NCI-H460 (cell line): ENCODE measurements at regions not wholly inside any gene's neighbourhood (a gene's known extent, or its start where the extent isn't known, plus 50 kb on each side); places are given as distances from the start of the nearest gene placed in this dataset.

Experiments used
- DNase-seq: peaks from one replicate; pipeline ENCODE4 v3.0.0-alpha.2; 2016; ENCODE audit warnings: low read depth; ENCODE audit errors: extremely low read depth

DNA sequence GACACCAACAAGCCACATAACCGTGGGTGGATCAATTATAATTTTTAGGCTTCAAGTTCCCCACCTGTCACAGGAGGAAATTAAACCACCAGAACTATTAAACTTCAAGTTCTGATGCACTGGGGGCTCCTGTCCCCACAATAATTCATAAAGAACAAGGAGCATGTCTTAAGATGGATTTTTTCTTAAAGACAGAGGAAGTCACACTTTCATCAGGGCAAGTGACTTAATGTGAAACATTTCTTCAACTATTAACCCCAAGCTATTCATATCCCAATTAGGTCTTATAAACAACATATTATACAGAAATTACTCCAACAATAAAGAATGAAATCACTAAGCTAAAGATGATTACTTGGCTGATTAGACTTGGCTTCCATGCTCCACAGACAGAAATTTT is 292.5 kb downstream of the ETAA1 start:
- no peak for DNase-seq

DNA sequence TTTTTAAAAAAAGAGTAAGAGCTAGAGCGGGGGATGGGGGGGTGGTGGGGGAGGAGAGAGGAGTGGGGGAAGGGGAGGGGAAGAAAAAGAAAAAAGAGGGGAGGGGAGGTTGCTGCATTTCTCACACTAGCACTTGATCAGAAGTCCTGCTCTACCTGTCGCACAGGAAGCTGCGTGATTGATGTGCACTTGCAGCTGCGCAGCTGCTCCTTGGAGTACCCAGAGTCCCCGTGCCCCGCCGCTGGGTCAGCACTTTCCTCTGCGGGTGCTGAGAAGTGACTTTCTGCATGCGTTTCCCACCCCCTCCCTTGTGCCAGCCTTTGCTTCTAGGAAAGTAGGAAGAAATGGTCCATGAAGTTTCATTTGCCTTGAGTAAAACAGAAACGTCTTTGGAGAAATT is 297.3 kb downstream of the ETAA1 start:
- DNase-seq: no peak

DNA sequence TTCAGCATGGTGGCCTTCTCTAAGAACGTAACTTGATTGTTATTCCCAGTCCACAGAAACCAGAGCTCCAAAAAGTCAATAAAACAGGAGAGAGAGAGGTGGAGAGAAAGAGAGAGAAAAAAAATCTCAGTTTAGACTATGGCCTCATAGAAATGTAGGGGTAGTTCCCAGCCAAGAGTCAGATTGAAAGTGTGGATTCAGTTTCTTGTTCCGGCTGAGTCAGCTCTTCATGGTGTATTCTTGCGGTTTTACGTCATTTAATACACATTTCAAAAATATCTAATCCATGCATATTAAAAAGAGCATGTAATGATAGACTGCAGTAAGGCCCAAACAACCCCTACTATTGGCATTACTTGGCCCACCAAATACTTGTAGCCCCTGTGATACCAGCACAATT is 303.9 kb downstream of the ETAA1 start:
- no peak for DNase-seq

DNA sequence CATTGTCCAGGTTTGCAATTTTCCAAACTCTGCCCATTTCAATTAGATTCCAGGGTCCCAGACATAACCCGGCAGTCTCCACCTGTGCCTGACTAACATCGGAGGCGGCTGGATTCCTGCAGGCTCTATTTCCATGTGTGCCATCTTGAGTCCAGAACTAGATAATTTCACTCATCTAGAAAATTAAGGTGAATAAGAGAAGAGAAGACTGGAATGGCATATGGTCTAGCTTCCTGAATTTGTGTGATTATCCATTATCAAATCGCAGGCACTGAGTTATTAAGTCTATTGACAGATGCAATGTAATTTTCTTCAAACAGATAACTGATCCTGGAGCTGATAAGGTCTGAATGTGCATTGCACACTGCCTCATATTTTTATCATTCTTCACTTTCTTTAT is 305.2 kb downstream of the ETAA1 start:
- no peak for DNase-seq

DNA sequence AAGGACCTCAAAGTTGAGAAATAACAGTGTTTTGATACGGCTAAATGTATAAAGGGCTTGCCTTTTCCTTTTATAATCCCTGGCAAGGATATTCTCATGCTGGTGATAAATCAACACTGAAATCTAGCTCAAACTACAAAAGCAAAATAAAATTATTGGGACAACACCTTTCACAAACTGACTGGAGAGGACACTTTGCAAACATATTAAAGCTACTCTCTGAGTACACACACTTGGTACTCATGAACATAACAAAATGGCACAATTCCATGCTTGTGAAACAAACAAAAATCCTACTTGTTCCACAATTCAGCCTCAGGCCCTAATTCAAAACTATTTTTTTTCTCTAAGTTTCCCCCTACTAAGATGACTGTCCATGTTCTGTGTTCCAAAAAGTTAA is 305.8 kb downstream of the ETAA1 start:
- DNase-seq: no peak

DNA sequence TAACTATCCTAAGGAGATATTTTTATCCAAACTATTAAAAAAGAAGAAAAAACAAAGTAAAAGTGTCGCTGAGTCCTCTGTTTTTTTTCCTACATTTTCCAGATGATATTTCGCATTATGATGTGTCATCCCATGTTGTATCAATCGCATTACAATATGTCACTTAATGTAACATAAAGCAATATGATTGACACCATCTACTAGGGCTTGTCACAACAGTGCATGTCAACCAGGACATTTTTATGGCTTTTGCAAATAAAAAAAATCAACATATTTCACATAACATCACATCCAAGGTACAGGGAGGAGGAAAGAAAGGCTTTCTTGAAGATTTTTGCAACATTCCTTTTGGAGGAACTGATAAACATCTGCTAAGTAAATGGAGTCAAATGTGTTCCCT is 308.9 kb downstream of the ETAA1 start:
- no peak for DNase-seq

DNA sequence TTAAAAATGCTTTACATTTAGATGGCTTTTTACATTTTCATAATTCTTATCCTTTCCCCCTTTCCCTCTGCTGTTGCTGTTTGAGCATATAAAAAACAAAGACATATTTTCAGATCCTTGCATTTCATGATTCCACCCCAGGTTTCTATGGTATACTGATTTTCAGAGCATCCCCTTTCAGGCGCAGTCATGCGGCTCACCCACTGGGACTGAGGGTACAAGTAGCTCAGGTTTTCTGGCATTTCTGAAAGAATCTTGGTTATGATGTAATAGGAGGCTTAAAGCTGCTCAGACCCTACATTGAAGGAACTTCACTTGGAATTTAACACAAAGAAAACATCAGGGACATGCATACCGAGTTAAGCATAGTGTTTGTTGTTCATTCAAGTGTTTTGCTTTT is 310.8 kb downstream of the ETAA1 start:
- no peak for DNase-seq

DNA sequence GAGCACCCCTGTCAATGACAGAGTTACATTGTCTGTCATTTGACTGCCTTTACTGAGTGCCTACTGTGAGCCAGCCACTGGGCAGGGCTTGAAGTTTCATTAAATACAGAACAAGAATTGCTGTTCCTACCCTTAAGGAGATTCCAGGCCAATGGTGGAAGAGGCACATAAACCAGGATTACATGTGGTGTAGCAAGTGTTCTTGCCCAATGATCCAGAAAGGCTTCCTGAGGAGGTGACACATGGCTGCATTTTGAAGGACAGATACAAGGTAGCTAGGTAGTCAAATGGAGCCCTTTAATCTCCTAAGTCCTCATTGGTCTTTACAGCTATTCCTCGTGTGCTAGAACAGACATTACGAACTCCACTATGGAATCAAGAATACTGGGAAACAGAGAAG is 312.7 kb downstream of the ETAA1 start:
- no peak for DNase-seq

DNA sequence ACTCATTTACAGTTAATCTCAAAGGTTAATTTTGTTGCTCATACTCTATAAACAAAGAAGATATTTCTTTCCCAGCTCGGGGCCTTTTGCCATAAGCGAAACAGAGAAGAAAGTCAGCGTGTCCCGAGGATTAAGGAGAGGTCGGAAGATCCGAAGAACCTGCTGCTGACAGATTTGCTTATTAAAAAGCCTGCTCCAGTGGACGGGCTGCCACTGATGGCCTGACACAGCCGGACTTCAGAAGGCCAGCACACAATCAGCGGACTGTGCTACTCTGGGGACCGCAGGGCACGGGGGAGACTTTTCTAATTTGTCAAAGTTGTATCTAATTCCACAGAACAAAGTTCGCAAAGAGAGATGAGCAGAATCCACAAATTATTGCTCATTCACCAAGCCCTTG is 315.4 kb downstream of the ETAA1 start:
- DNase-seq: no peak

DNA sequence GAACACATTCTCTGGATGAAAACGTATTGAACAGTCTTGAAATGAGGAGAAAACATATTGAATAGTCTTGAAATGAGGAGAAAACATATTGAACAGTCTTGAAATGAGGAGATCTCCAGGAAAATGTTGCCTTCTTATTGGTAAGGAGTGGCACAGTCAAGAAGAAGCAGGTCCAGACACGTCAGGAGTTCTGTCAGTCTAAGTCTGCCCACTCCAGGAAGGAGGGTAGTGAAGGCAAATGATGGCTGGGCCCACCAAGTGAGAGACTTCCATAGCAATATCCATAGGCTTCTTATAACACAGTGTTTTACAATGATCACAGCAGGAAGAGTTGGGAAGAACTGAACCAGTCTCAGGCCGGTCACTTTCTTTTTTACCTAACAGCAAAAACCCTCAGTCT is 316.2 kb downstream of the ETAA1 start:
- no peak for DNase-seq

DNA sequence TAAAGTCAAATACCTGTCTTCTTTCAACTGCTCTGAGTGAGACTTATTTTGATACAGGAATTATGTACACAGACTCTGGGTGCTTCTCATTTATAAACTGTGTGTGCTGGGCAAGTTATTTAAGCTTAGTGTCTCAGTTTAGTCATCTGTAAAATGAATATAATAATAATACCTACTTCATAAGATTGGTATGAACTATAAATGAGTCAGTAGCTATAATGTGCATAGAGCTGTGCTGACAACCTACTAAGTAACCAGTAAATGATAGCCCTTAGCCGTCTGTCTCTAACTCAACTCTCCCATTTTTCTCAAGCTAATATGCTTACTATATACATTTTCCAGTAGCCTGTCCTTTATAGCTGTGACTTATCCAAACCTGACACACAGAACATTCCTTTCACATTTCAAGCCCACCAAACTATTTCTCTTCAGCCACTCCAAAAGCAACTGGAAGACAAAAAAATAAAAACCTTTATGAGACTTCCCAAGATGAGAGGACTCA is 319.8 kb downstream of the ETAA1 start:
- DNase-seq: no peak

DNA sequence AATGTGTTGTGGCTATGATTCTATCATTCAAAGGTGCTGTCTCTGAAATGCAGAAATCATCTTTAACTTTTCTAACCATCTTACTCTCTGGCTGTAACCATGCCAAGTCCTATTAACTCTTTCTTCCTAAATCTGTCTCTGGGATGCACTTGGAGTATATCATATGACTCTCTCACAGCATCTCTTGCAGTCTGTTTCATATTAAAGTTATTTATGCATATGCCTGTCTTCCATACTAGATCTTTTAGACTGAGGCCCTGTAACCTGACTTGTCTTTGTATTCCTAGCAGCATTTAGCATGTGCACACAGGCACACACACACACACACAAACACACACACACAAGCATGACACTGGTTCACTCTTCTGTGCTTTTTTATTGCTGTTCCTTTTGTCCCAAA is 320.6 kb downstream of the ETAA1 start:
- no peak for DNase-seq

DNA sequence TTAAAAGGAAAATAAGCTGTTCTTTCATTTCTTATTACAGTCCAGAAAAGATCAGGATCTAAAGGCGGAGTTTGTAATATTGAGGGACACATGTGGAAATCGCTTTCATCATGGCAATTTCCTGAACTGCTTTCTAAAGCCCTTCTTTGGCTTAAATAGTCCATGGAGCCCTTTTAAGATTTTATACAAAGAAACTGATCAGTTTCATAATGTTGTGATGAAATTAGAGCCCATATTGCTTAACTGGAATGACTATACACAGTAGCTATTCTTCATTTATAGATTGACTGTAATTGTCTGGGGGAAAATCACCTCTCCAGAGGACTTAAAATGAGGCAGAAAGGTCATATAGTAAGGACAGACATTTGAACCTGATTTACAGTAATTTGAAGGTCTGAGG is 322.2 kb downstream of the ETAA1 start:
- DNase-seq: no peak

DNA sequence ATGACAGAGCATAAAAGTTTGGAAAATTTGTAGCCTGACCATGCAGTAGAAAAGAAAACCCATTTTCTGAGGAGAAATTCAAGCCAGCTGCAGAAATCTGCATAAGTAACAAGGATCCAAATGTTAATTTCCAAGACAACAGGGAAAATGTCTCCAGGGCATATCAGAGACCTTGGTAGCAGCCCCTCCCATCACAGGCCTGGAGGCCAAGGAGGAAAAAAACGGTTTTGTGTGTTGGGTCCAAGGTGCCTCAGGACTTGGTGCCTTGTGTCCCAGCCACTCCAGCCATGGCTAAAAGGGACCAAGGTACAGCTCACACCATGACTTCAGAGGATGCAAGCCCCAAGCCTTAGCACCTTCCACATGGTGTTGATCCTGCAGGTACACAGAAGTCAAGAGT is 324.4 kb downstream of the ETAA1 start:
- no peak for DNase-seq

DNA sequence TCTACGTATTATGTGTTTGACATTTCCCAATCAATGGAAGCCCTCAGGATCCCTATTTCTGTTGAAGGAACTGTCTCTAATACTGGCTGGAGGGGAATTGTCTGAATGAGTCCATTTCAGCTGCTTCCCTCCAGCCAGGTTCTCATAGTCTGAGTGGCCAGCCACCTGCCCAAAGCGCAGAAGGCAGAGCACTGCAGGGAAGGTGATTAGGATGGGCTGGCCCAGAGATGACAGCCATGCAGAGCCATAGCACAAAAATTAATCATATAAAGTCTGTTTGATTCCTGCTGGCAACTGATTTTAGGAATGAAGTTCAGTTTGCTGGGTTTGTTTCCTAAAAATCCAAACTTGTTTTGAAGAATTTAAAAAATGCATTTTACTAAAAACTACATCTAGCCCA is 327.1 kb downstream of the ETAA1 start:
- no peak for DNase-seq

DNA sequence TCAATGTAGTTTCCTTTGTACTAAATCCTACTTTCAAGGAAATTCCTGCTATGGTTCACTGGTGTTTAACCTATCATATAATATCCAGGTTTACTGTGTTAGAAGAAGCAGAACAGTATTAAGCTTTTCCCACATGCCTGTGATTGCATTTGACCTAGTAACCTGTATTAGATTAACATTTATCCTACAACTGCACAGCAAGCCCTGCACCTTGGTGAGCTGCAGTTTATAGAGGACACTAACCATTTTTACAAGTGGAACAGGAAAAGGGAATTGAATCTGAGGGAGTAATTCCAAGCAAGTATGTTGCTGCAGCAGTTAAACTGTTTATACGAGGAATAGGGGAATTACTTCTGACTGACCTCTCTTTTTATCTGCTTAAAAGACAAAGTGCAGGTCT is 328.6 kb downstream of the ETAA1 start:
- no peak for DNase-seq

DNA sequence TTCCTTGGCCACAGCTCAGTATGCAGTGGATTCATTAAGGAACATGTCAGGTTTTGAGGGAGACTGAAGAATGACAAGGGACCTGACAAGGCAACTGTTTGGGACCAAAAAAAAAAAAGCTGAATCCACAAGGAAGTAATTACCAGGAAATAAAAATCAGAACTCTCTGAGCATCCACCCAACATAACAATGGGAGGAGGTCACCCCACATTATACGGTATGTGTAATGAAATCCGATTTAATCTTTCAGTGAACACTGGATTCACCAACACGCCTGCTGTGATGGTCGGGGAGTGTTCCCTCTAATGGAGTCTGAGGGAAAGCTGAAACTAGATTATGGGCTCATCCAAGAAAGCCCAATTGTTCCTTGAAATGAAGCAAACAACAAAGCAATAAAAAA is 329.3 kb downstream of the ETAA1 start:
- DNase-seq: no peak

DNA sequence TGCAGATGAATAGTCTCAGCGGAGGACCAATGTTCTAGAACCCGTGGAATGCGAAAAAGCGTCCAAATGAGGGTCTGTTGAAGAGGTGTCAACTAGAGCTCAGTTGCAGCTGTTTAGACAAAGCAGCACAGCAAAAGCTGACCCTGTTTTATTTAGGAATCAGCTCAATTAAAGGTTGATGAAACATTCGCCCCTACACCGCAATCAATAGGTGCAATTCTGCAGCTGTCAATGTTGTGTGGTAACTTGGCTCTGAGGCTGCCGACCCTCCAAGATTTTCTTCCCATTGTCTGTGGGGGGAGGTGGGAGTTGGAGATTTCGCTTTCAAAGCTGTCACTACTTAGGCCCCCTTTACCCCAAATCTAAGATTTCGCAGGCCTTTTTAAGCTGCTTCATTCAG is 330.0 kb downstream of the ETAA1 start:
- DNase-seq: no peak

DNA sequence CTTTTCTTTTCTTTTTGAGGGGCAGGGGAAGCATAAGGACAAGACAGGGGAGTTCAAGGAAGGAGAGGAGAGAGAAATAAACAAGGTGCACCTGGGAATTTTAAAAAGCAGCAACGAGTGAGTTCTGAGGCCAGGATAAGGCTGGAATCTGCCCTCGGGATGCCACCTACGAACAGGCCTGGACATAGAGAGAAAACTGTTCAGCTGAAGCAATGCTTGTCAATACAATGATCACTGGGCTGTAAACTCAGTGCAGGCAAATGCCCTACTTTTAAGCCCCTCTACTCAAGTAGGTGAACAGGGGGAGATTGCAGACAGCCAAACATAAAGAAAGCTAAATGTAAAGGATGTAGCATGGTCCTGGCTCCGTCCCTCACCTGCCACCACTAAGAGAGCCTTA is 330.5 kb downstream of the ETAA1 start:
- no peak for DNase-seq

DNA sequence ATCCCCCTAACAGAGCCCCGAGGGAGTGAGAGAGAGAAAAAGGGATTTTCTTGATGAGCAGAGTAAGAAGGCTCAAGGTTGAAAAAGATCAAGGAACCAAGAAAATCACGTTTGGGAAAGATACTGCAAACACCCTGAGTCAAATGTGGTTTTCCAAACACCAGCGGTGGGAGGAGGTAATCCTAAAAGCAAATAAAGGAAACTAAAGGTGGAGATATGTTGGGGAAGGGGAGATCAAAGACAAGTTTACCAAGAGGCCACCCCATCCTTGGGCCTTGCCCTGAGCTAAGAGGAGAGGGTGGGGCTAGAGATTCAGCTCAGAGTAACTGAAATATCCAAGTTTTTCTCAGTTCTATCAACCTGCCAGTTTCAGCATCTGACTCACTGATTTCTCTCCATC is 332.3 kb downstream of the ETAA1 start:
- no peak for DNase-seq

DNA sequence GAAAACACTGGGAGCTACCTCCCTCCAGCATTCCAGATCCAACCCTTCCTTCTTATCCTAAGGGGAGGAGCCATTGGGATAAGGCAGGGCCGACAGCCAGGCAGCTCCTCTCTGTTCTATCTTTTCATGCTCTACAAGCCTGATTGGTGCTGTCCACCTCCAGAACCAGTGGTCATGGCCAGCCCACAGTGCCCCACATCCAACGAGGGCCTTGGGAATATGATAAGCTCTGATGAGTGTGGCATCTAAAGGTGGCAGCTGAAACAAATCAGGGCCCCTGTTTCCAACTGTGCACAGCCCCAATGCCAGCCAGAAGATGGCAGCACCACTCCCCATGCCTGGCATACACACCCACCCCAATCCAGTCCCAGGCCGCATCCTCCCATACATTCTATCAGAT is 329.3 kb downstream of the C1D start:
- DNase-seq: no peak

DNA sequence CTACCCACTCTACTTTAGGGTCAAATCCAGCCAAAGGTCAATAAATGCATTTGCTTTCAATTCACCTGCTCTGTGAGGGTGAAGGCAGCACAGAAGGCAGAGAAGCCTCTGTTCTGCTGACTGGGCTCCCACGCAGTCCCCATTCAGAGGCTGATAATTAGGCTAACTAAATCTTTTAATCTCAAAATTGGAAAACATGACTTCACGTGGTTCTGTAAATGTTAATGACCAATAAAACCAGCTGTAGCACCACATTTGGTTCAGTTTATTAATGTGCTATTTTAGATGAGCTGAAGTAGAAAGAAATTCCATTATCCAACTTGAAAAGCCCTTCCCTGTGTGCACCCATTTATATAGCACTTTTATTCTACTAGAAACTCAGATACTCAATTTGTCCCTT is 310.6 kb downstream of the C1D start:
- no peak for DNase-seq

DNA sequence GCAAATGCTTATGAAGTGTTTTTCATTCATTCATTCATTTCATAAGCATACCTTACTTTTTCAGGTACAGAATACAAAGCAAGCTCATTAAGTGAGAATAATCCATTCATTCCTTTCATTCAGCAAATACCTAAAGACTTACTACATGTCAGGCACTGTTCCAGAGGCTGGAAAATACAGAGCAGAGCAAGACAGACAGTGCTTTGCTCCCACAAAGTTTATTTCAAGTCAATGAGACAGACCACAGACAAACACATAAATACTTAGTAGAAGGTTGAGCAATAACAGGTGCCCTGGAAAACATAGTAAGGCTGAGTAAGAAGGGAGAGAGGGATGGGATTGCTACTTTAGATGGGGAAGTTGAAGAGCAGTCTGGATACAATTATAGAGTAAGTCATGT is 309.8 kb downstream of the C1D start:
- DNase-seq: no peak
